SU-DHL-6 (cell line): ENCODE measurements at regions not wholly inside any gene's neighbourhood (a gene's known extent, or its start where the extent isn't known, plus 50 kb on each side); places are given as distances from the start of the nearest gene placed in this dataset.

Experiments
- CTCF ChIP-seq: fragments of 200-600 bp; sonication (generic); IDR thresholded peaks from one replicate; pipeline ENCODE4 v1.5.1; 2017; ENCODE audit warnings: antibody characterized with exemption, mild to moderate bottlenecking, low read length, moderate library complexity; ENCODE audit not compliant: insufficient read depth, poor library complexity, severe bottlenecking
- EZH2phosphoT487 ChIP-seq: fragments of 200-600 bp; sonication (generic), shearing (Covaris generic); conservative IDR thresholded peaks from 2 replicates; pipeline ENCODE4 v1.6.1; 2018; ENCODE audit warnings: mild to moderate bottlenecking, antibody characterized with exemption, low read length, moderate library complexity, mixed read lengths

GRCh38 chr14:29310210-29310609 is 543.6 kb downstream of the FOXG1 start:
- TF ChIP-seq CTCF (no peak), EZH2phosphoT487 (no peak)
